ENCODE measurements at regions not wholly inside any gene's neighbourhood (a gene's known extent, or its start where the extent isn't known, plus 50 kb on each side); places are given as distances from the start of the nearest gene placed in this dataset.

DNA sequence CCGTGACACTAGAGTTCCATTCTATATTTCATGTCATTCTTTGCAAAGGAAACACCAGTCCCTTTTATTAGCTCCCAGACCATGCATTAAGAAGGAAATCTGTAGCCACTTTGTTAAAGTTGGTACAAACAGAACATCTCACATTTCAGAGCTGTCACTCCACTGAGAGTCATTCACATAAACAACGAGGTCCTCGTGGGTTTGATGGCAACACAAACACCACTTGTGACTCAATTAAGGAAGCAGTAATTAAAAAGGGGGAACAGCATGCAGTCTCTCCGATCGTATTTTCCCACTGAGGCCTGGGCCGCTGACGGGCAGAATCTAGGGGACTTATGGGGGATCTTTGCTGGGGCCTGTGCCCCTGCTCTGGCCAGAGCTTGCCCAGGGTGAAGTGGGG lies 94.2 kb upstream of the ZNF618 start:
- TF ChIP-seq, protein P1, sequence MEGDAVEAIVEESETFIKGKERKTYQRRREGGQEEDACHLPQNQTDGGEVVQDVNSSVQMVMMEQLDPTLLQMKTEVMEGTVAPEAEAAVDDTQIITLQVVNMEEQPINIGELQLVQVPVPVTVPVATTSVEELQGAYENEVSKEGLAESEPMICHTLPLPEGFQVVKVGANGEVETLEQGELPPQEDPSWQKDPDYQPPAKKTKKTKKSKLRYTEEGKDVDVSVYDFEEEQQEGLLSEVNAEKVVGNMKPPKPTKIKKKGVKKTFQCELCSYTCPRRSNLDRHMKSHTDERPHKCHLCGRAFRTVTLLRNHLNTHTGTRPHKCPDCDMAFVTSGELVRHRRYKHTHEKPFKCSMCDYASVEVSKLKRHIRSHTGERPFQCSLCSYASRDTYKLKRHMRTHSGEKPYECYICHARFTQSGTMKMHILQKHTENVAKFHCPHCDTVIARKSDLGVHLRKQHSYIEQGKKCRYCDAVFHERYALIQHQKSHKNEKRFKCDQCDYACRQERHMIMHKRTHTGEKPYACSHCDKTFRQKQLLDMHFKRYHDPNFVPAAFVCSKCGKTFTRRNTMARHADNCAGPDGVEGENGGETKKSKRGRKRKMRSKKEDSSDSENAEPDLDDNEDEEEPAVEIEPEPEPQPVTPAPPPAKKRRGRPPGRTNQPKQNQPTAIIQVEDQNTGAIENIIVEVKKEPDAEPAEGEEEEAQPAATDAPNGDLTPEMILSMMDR (conservative IDR thresholded peaks at IDR 0.05), result no peak
- no peak overlapping the region for H3K27ac ChIP-seq

DNA sequence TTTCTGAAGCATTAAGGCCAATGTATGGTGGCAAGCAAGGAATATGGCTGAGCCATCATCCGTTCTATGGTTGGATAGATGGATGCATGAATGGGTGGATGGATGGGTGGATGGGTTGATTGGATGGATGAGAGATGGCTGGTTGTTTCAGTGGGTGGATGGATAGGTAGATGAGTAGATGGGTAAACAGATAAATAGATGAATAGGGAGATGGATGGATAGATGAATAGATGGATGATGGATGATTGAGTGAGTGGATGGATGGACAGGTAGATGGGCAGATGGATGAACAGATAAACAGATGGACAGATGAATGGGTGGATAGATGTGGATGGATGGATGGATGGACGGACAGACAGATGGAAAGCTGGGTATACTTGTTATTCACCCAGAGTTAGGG lies 92.6 kb upstream of the ZNF618 start:
- no peak overlapping the region for H3K27ac ChIP-seq
- TF ChIP-seq, protein P1 (conservative IDR thresholded peaks at IDR 0.05), result no peak

DNA sequence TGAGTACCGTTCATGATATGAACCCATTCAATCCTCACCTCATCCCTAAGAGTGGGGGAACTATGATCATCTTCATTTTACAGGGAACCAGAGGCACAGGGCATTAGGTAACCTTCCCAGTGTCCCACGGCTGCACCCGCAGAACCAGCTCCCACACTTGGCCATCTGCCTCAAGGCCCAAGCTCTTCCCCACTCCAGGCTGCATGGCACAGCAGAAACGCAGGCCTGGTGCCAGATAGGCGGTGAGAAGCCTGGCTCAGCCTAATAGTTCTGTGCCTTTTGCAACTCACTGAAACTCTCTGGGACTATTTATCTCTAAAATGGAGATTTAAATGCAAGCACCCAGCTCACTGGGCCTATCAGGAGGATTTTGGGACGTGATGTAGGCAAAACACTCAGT lies 90.8 kb upstream of the ZNF618 start:
- TF ChIP-seq, protein P1 (conservative IDR thresholded peaks at IDR 0.05), result no peak
- H3K27ac ChIP-seq, result no peak overlapping the region

GRCh38 chr9:113786071-113786470 lies 90.0 kb upstream of the ZNF618 start:
- TF ChIP-seq, protein P1 (conservative IDR thresholded peaks at IDR 0.05), result no peak
- H3K27ac ChIP-seq, result no peak overlapping the region

DNA sequence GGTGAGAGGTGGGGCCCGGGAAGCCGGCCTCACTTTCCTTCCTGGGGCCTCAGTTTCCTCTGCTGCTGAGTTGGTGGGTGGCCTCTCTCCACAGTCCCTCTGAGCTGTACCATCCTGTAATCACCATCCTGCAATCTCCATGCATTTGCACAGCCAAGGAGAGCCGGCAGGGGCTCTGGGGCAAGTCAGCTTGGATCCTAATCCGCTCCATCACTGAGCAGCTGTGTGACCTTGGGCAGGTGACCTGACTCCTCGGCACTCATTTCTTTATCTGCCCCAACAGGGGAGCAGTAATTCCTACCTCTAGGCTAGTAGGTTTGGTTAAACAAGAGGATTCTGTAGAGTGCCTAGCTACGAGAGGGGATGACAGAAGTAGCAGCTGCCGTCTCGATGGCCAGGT lies 88.2 kb upstream of the ZNF618 start:
- TF ChIP-seq, protein P1 (conservative IDR thresholded peaks at IDR 0.05), result no peak
- no peak overlapping the region for H3K27ac ChIP-seq

DNA sequence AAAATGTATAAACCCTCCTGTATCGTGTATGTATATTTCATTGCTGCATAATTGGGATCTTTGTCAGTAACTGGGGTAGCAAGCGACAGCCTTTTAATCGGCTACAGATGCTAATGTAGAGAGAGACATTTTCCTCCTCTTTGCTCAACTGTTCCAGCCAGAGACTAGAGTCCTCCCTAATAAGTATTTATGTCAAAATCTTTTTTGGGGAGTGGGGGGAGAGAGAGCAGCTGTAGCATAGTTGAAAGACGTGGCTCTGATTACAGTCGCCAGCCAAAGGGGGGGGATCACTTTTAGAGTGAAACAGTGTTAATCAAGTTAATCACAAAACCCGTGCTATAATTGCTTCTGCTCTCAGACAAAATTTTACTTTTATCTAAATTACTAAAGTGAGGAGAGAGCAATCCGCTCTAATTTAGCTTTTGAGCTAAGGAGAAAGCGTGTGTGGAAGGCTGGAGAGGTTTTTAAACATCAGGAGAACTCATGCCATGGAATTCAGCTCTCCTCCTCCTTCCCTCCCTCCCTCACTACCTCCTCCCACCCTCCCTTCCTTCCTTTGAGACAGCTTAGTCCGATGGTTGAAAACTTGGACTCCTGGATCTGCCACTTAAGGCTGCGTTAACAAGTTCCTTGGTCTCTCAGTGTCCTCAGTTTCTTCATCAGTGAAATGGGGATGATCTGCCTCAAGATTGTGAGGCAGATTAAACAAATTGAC lies 87.3 kb upstream of the ZNF618 start:
- H3K27ac ChIP-seq, result no peak overlapping the region
- TF ChIP-seq, protein P1 (conservative IDR thresholded peaks at IDR 0.05), result no peak

DNA sequence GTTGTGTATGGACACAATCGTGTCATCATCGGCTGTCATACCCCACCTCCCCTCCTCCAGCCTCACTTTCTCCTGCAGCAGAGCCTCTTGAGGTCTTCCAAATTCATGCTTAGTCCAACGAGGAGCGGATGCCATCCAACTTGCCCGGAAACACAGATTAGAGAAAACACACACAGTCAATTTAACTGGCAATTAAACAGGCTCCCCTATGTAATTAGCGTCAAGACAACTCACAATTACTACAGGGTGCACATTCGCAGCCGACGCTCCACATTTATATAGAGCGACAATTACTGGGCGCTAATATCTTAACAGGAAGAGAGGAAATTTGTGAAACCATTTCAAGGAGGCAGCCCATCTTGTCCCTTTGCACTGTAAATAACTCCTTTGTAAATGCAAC lies 86.0 kb upstream of the ZNF618 start:
- no peak overlapping the region for H3K27ac ChIP-seq
- TF ChIP-seq, protein P1 (conservative IDR thresholded peaks at IDR 0.05), result no peak
